Thyroid gland (tissue), 4 donors: ENCODE measurements at regions not wholly inside any gene's neighbourhood (a gene's known extent, or its start where the extent isn't known, plus 50 kb on each side); places are given as distances from the start of the nearest gene placed in this dataset.
"Not testable (repeated sequence)": the region's sequence is repeated elsewhere in the genome, so short reads cannot be mapped to it uniquely, and the experiment has no call there.

Experiments
- DNase-seq, 2 donors: peaks; one replicate each; pipeline ENCODE4 v3.0.0-alpha.2; 2019
- H3K27ac ChIP-seq, 3 donors: fragments of 200-600 bp; sonication (generic); 1 replicate in 2 of 3; 2 replicates in 1 of 3; pipeline ENCODE4 v1.5.1; 2016 to 2019; ENCODE audit warnings: mild to moderate bottlenecking in 1 of 3, moderate library complexity in 1 of 3
- H3K27me3 ChIP-seq: fragments of 200-600 bp; sonication (generic); one replicate; pipeline ENCODE4 v1.5.1; 2019
- H3K36me3 ChIP-seq, 2 donors: fragments of 200-600 bp; sonication (generic); one replicate each; pipeline ENCODE4 v1.5.1; 2016 to 2019
- H3K4me1 ChIP-seq, 2 donors: fragments of 200-600 bp; sonication (generic); one replicate each; pipeline ENCODE4 v1.5.1; 2017 to 2019
- H3K4me3 ChIP-seq, 3 donors: fragments of 200-600 bp; sonication (generic); replicated peaks in 1 of 3; 1 replicate in 2 of 3; 2 replicates in 1 of 3; pipeline ENCODE4 v1.5.1; 2016; ENCODE audit warnings: mild to moderate bottlenecking in 1 of 3
- H3K9me3 ChIP-seq: fragments of 200-600 bp; sonication (generic); one replicate; pipeline ENCODE4 v1.5.1; 2017
- CTCF ChIP-seq, 6 experiments: fragments of 200-600 bp in 3 of 6; fragments of 450-650 bp in 3 of 6; sonication (generic) in 3 of 6; IDR thresholded peaks; one replicate each; pipeline ENCODE4 v1.5.1; 2016 to 2019; ENCODE audit warnings: antibody characterized with exemption in 6 of 6, mild to moderate bottlenecking in 2 of 6, inconsistent platforms in 1 of 6, moderate library complexity in 1 of 6
- POLR2A ChIP-seq, 2 donors: fragments of 450-650 bp; IDR thresholded peaks; one replicate each; pipeline ENCODE4 v1.6.1; 2017; ENCODE audit warnings: antibody characterized with exemption in 2 of 2, mild to moderate bottlenecking in 2 of 2, moderate library complexity in 1 of 2
- WGBS, 2 donors: methylation state at CpG; one replicate each; pipeline ENCODE4 v1.1.5; 2017; 5-methylcytosine and 5-hydroxymethylcytosine counted together
- intact Hi-C: fragments of 100-400 bp; cut with DNase I; formaldehyde crosslinking; loops from one replicate; pipeline ENCODE4 v1.15.1; 2023

GRCh38 chr14:34160619-34161018 is 209.7 kb upstream of the EGLN3 start:
- TF ChIP-seq POLR2A (IDR thresholded peaks at IDR 0.05) (no peak), CTCF (IDR thresholded peaks at IDR 0.05) (no peak)
- 68 to 79% methylated on average over 2 of the region's 2 CpGs for WGBS, 2 donors

GRCh38 chr14:34157651-34158050 is 206.8 kb upstream of the EGLN3 start:
- 97 to 100% methylated on average over 2 of the region's 2 CpGs for WGBS, 2 donors
- Histone ChIP-seq H3K27ac (no peak overlapping the region), H3K4me1 (no peaks in the 10 kb centered on the region), H3K4me3 (no peak overlapping the region), H3K36me3 (no peaks in the 10 kb centered on the region), H3K9me3 (no peaks in the 10 kb centered on the region), H3K27me3 (no peaks in the 10 kb centered on the region)
- TF ChIP-seq CTCF (IDR thresholded peaks at IDR 0.05) (no peak), POLR2A (IDR thresholded peaks at IDR 0.05) (no peak)
- intact Hi-C loops, result no loop called here
- no peak for DNase-seq

More at GRCh38 chr14:34160619-34161018, 209.7 kb upstream of the EGLN3 start:
- intact Hi-C loops, result no loop called here
- DNase-seq, result no peak
- Histone ChIP-seq H3K4me3 (no peak overlapping the region), H3K4me1 (no peaks in the 10 kb centered on the region), H3K36me3 (no peaks in the 10 kb centered on the region), H3K9me3 (no peaks in the 10 kb centered on the region), H3K27ac (no peak overlapping the region), H3K27me3 (no peaks in the 10 kb centered on the region)

GRCh38 chr14:34147461-34147860 is 196.6 kb upstream of the EGLN3 start:
- Histone ChIP-seq H3K36me3 (no peaks in the 10 kb centered on the region), H3K27me3 (no peaks in the 10 kb centered on the region), H3K4me3 (no peak overlapping the region), H3K27ac (no peak overlapping the region), H3K4me1 (no peaks in the 10 kb centered on the region), H3K9me3 (no peaks in the 10 kb centered on the region)
- no peak for DNase-seq
- 56 to 76% methylated on average over 3 of the region's 3 CpGs for WGBS, 2 donors
- intact Hi-C loops, result loop anchor here (5.0 kb wide), 1 partner anchor 420 kb away; no protein-coding TSS in a partner anchor
- TF ChIP-seq CTCF (IDR thresholded peaks at IDR 0.05), result no peak
- no peak for TF ChIP-seq POLR2A (IDR thresholded peaks at IDR 0.05)

DNA sequence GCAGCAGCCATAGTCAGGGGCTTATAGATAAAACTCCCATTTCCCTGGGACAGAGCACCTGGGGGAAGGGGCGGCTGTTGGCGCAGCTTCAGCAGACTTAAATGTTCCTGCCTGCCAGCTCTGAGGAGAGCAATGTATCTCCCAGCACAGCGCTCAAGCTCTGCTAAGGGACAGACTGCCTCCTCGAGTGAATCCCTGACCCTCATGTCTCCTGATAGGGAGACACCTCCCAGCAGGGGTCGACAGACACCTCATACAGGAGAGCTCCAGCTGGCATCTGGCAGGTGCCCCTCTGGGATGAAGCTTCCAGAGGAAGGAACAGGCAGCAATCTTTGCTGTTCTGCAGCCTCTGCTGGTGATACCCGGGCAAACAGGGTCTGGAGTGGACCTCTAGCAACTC is 189.3 kb upstream of the EGLN3 start:
- Histone ChIP-seq H3K4me1 (peaks cover 19 to 25% of the 10 kb centered on the region in 2 donors), H3K27ac (peak overlapping the region in 2 of 3 donors; percentile 32 to 54)
- H3K9me3 ChIP-seq, H3K36me3 ChIP-seq, H3K27me3 ChIP-seq, intact Hi-C loops, H3K4me3 ChIP-seq, DNase-seq: not testable (repeated sequence)
- 56 to 67% methylated on average over 4 to 5 of the region's 6 CpGs for WGBS, 2 donors

- 12 to 50% methylated on average over 6 to 11 of the region's 13 CpGs for WGBS, 2 donors
- H3K4me3 ChIP-seq, result not testable (repeated sequence)
Measured at GRCh38 chr14:34139160-34140121, 188.6 kb upstream of the EGLN3 start.

GRCh38 chr14:34138175-34138574 is 187.3 kb upstream of the EGLN3 start:
- Histone ChIP-seq H3K36me3 (no peaks in the 10 kb centered on the region), H3K4me1 (peaks cover 19 to 26% of the 10 kb centered on the region in 2 donors), H3K27me3 (no peaks in the 10 kb centered on the region), H3K27ac (peak overlapping the region in 1 of 3 donors; percentile 3), H3K9me3 (no peaks in the 10 kb centered on the region), H3K4me3 (no peak overlapping the region)
- 50 to 56% methylated on average over 4 of the region's 4 CpGs for WGBS, 2 donors
- intact Hi-C loops, result no loop called here
- no peak for DNase-seq
- no peak for TF ChIP-seq POLR2A (IDR thresholded peaks at IDR 0.05)
- TF ChIP-seq CTCF (IDR thresholded peaks at IDR 0.05), result no peak

More at GRCh38 chr14:34139160-34140121, 188.6 kb upstream of the EGLN3 start:
- intact Hi-C loops, H3K36me3 ChIP-seq, H3K9me3 ChIP-seq, H3K27me3 ChIP-seq: not testable (repeated sequence)
- peak overlapping the region; percentile 20 to 54 (median 32) for H3K27ac ChIP-seq
- peak; percentile 88 to 95 for DNase-seq
- peaks cover 19 to 25% of the 10 kb centered on the region in 2 donors for H3K4me1 ChIP-seq
